NCI-H82 treated with DMSO at 0.1 percent for 48 hours (cell line): ENCODE measurements at regions not wholly inside any gene's neighbourhood (a gene's known extent, or its start where the extent isn't known, plus 50 kb on each side); places are given as distances from the start of the nearest gene placed in this dataset.
A peak's percentile ranks its signal among the peaks of the same experiment; 100 is the strongest.
"Not testable (repeated sequence)": the region's sequence is repeated elsewhere in the genome, so short reads cannot be mapped to it uniquely, and the experiment has no call there.

Source experiments
- DNase-seq: peaks from one replicate; lab custom pipeline; 2025; ENCODE audit not compliant: unreplicated experiment; lab: John Stamatoyannopoulos, UW

GRCh38 chr5:121624035-121624434 is 227.6 kb upstream of the FTMT start:
- no peak for DNase-seq

- no peak for DNase-seq
Observed at GRCh38 chr5:121628783-121629182, 222.9 kb upstream of the FTMT start.

- peak; percentile 22 for DNase-seq
Observed at GRCh38 chr5:121630402-121630801, 221.3 kb upstream of the FTMT start.

- DNase-seq = no peak
Observed at GRCh38 chr5:121634946-121635345, 216.7 kb upstream of the FTMT start.

GRCh38 chr5:121638126-121638525 is 213.6 kb upstream of the FTMT start:
- no peak for DNase-seq

- DNase-seq = no peak
Observed at GRCh38 chr5:121640298-121640697, 211.4 kb upstream of the FTMT start.

- DNase-seq = no peak
Observed at GRCh38 chr5:121658221-121658620, 193.5 kb upstream of the FTMT start.

GRCh38 chr5:121660142-121660541 is 191.5 kb upstream of the FTMT start:
- DNase-seq = no peak

- DNase-seq = not testable (repeated sequence)
Observed at GRCh38 chr5:121665542-121665941, 186.1 kb upstream of the FTMT start.

- DNase-seq = no peak
Observed at GRCh38 chr5:121667292-121667691, 184.4 kb upstream of the FTMT start.

- no peak for DNase-seq
Observed at GRCh38 chr5:121668635-121669034, 183.0 kb upstream of the FTMT start.

GRCh38 chr5:121671624-121672023 is 180.1 kb upstream of the FTMT start:
- no peak for DNase-seq

- DNase-seq = no peak
Observed at GRCh38 chr5:121675924-121676323, 175.8 kb upstream of the FTMT start.

- DNase-seq = no peak
Observed at GRCh38 chr5:121681229-121681855, 170.3 kb upstream of the FTMT start.

GRCh38 chr5:121688126-121688525 is 163.6 kb upstream of the FTMT start:
- no peak for DNase-seq

- DNase-seq = no peak
Observed at GRCh38 chr5:121688781-121689180, 162.9 kb upstream of the FTMT start.

GRCh38 chr5:121691478-121691877 is 160.2 kb upstream of the FTMT start:
- peak; percentile 44 for DNase-seq

- DNase-seq = no peak
Observed at GRCh38 chr5:121692158-121692557, 159.5 kb upstream of the FTMT start.

GRCh38 chr5:121693864-121694263 is 157.8 kb upstream of the FTMT start:
- DNase-seq = no peak

- no peak for DNase-seq
Observed at GRCh38 chr5:121695307-121695706, 156.4 kb upstream of the FTMT start.

GRCh38 chr5:121698690-121699089 is 153.0 kb upstream of the FTMT start:
- DNase-seq = no peak

GRCh38 chr5:121701731-121702130 is 150.0 kb upstream of the FTMT start:
- DNase-seq = peak; percentile 78

GRCh38 chr5:121702682-121703081 is 149.0 kb upstream of the FTMT start:
- no peak for DNase-seq
